Upper lobe of left lung (tissue), 4 donors: ENCODE measurements at regions not wholly inside any gene's neighbourhood (a gene's known extent, or its start where the extent isn't known, plus 50 kb on each side); places are given as distances from the start of the nearest gene placed in this dataset.

Source experiments
- EP300 ChIP-seq, 4 donors: sonication (generic); formaldehyde crosslinking; IDR thresholded peaks; one replicate each; pipeline ENCODE4 v1.5.1; 2017; ENCODE audit warnings: antibody characterized with exemption in 4 of 4, control low read depth in 2 of 4
- POLR2A ChIP-seq, 4 donors: fragments of 450-650 bp; IDR thresholded peaks; one replicate each; pipeline ENCODE4 v1.5.1; 2016 to 2017; ENCODE audit warnings: antibody characterized with exemption in 4 of 4, mild to moderate bottlenecking in 2 of 4
- POLR2AphosphoS5 ChIP-seq, 2 donors: sonication (generic); formaldehyde crosslinking; IDR thresholded peaks; one replicate each; pipeline ENCODE4 v1.5.1; 2017; ENCODE audit warnings: antibody characterized with exemption in 2 of 2
- TF ChIP-seq, protein P1 (sequence below), 6 experiments: fragments of 450-650 bp in 4 of 6; fragments of 200-600 bp in 2 of 6; sonication (generic) in 2 of 6; IDR thresholded peaks; one replicate each; pipeline ENCODE4 v1.5.1; 2016 to 2019; ENCODE audit warnings: antibody characterized with exemption in 6 of 6

DNA sequence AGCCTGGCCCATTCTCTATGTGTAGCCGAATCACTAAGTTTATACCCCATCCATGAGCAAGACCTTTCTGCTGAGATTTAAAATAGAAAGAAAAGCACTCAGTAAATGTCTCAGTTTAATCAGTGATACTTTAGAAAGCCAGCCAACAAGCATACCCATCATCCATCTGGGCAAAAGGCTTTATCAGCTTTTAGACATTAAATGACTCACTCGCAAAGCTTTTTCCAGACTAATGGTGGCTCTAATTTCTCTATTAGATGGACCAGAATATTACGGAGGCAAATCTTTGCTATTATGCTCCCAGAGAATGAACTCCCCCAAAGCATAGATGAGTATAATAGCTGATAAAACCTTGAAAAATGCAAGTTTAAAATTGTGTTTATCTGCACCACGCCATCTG lies 727.8 kb downstream of the GBE1 start:
- no peak for TF ChIP-seq POLR2A (IDR thresholded peaks at IDR 0.05)
- TF ChIP-seq EP300 (IDR thresholded peaks at IDR 0.05): no peak
- TF ChIP-seq, protein P1, sequence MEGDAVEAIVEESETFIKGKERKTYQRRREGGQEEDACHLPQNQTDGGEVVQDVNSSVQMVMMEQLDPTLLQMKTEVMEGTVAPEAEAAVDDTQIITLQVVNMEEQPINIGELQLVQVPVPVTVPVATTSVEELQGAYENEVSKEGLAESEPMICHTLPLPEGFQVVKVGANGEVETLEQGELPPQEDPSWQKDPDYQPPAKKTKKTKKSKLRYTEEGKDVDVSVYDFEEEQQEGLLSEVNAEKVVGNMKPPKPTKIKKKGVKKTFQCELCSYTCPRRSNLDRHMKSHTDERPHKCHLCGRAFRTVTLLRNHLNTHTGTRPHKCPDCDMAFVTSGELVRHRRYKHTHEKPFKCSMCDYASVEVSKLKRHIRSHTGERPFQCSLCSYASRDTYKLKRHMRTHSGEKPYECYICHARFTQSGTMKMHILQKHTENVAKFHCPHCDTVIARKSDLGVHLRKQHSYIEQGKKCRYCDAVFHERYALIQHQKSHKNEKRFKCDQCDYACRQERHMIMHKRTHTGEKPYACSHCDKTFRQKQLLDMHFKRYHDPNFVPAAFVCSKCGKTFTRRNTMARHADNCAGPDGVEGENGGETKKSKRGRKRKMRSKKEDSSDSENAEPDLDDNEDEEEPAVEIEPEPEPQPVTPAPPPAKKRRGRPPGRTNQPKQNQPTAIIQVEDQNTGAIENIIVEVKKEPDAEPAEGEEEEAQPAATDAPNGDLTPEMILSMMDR (IDR thresholded peaks at IDR 0.05): no peak
- no peak for TF ChIP-seq POLR2AphosphoS5 (IDR thresholded peaks at IDR 0.05)
